GM23248 (cell line): ENCODE measurements at regions not wholly inside any gene's neighbourhood (a gene's known extent, or its start where the extent isn't known, plus 50 kb on each side); places are given as distances from the start of the nearest gene placed in this dataset.

Source experiments
- EZH2 ChIP-seq: fragments of 200-600 bp; sonication (generic); IDR thresholded peaks from 2 replicates; pipeline ENCODE4 v1.6.1; 2018; ENCODE audit warnings: antibody characterized with exemption, mild to moderate bottlenecking; ENCODE audit not compliant: insufficient read depth, poor library complexity, severe bottlenecking
- EZH2phosphoT487 ChIP-seq: fragments of 200-600 bp; sonication (generic); IDR thresholded peaks from 2 replicates; pipeline ENCODE4 v1.6.1; 2018; ENCODE audit warnings: antibody characterized with exemption, moderate library complexity, mild to moderate bottlenecking, low read depth; ENCODE audit not compliant: insufficient read depth

- TF ChIP-seq EZH2phosphoT487 = no peak
- TF ChIP-seq EZH2 = no peak
Observed at GRCh38 chr4:117692538-117692937, 341.7 kb upstream of the NDST3 start.
